Calu3 (cell line): ENCODE measurements at regions not wholly inside any gene's neighbourhood (a gene's known extent, or its start where the extent isn't known, plus 50 kb on each side); places are given as distances from the start of the nearest gene placed in this dataset.

ENCODE experiments used
- BruUV-seq: library from RNA; stranded (reverse); fragments of 400-500 nt; replicated peaks from 2 replicates; lab custom pipeline; 2021; lab: Mats Ljungman, UMichigan
- CTCF ChIA-PET: fragments of 300-600 bp; sonication (Branson Sonifier 250); formaldehyde crosslinking; loops from one replicate; lab custom pipeline; 2022; ENCODE audit warnings: antibody characterized with exemption; lab: Charles Lee
- DNase-seq: peaks from one replicate; pipeline ENCODE4 v3.0.0; 2022
- H3K27ac Mint-ChIP-seq: one replicate; pipeline ENCODE4 v1.8.0; 2022; ENCODE audit warnings: mixed read lengths; ENCODE audit not compliant: unreplicated experiment
- H3K27me3 Mint-ChIP-seq: one replicate; pipeline ENCODE4 v1.8.0; 2022; ENCODE audit warnings: mixed read lengths; ENCODE audit not compliant: unreplicated experiment
- H3K36me3 Mint-ChIP-seq: one replicate; pipeline ENCODE4 v1.8.0; 2022; ENCODE audit warnings: mild to moderate bottlenecking, moderate library complexity, mixed read lengths; ENCODE audit not compliant: insufficient read depth, unreplicated experiment
- H3K4me1 Mint-ChIP-seq: one replicate; pipeline ENCODE4 v1.8.0; 2022; ENCODE audit warnings: mild to moderate bottlenecking, low read depth, mixed read lengths; ENCODE audit not compliant: unreplicated experiment
- H3K4me3 Mint-ChIP-seq: one replicate; pipeline ENCODE4 v1.8.0; 2022; ENCODE audit warnings: mild to moderate bottlenecking, low read depth, moderate library complexity, mixed read lengths; ENCODE audit not compliant: unreplicated experiment
- H3K9me3 Mint-ChIP-seq: one replicate; pipeline ENCODE4 v1.8.0; 2022; ENCODE audit warnings: low read depth, mixed read lengths; ENCODE audit not compliant: unreplicated experiment
- CTCF ChIP-seq: fragments of 200-600 bp; IDR thresholded peaks from one replicate; pipeline ENCODE4 v1.8.0; 2022; ENCODE audit warnings: antibody characterized with exemption; ENCODE audit not compliant: unreplicated experiment
- intact Hi-C: fragments of 100-400 bp; cut with micrococcal nuclease; formaldehyde crosslinking; loops from one replicate; pipeline ENCODE4 v1.10.0; 2022; ENCODE audit not compliant: unreplicated experiment

DNA sequence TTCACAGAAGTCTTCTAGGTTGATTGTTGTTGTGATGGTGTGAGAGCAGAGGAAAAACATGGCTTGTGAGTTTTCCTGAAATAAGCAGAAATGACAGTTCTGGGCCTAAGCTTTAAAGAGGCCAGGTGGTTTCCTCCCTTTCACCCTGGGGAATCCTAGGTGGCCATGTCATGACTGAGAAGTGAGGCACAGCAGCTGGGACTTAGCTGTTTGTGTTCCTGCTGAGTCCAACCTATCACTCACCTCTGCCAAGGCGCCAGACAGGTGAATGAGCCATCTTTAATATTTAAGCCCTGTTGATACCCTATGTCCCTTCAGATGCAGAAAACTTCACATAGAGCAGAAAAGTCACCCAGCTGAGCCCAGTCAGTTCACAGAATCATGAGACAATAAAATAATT, 384.4 kb downstream of the SLC4A3 start:
- no TSS peak for BruUV-seq
- CTCF ChIA-PET, result no interaction called here
- Mint-ChIP-seq H3K4me3 (no peak overlapping the region), H3K27me3 (no peaks in the 10 kb centered on the region), H3K4me1 (no peaks in the 10 kb centered on the region), H3K9me3 (peaks cover 2% of the 10 kb centered on the region), H3K27ac (no peak overlapping the region), H3K36me3 (no peaks in the 10 kb centered on the region)
- no peak for DNase-seq
- no peak for TF ChIP-seq CTCF
- intact Hi-C loops, result no loop called here

- no peaks in the 10 kb centered on the region for H3K4me1 Mint-ChIP-seq
- no peak for DNase-seq
- no TSS peak for BruUV-seq
- no peak for TF ChIP-seq CTCF
- intact Hi-C loops, result loop anchor here (2.0 kb wide), 1 partner anchor 24 kb away; no protein-coding TSS in a partner anchor
- H3K27ac Mint-ChIP-seq, result no peak overlapping the region
- no peak overlapping the region for H3K4me3 Mint-ChIP-seq
- H3K9me3 Mint-ChIP-seq, result peaks cover 2% of the 10 kb centered on the region
- H3K27me3 Mint-ChIP-seq, result no peaks in the 10 kb centered on the region
- CTCF ChIA-PET, result interaction anchor here (0.6 kb wide), 1 partner anchor 1811 kb away, joined by 7 read pairs; no protein-coding TSS in a partner anchor
- H3K36me3 Mint-ChIP-seq, result no peaks in the 10 kb centered on the region
These were observed 387.5 kb downstream of the SLC4A3 start for GRCh38 chr2:220014961-220015360.

DNA sequence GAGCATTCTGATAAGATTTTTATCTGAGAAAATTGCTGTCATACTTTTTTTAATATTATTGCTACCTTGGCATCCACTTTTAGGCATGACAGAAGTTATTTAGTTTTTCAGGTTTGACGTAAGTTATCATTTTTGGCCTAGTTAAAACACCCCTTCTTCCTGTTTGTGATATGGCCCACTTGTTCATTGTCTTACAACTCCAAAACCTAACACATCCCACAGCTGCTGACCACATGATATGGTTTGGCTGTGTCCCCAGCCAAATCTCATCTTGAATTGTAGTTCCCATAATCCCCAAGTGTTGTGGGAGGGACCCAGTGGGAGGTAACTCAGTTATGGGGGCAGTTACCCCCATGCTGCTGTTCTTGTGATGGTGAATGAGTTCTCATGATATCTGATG, 388.1 kb downstream of the SLC4A3 start:
- H3K4me3 Mint-ChIP-seq, result no peak overlapping the region
- TF ChIP-seq CTCF, result no peak
- intact Hi-C loops, result loop anchor here (2.0 kb wide), 1 partner anchor 23 kb away; no protein-coding TSS in a partner anchor
- DNase-seq, result no peak
- no peaks in the 10 kb centered on the region for H3K36me3 Mint-ChIP-seq
- H3K27ac Mint-ChIP-seq, result no peak overlapping the region
- no peaks in the 10 kb centered on the region for H3K27me3 Mint-ChIP-seq
- BruUV-seq, result no TSS peak
- no peaks in the 10 kb centered on the region for H3K4me1 Mint-ChIP-seq
- peaks cover 2% of the 10 kb centered on the region for H3K9me3 Mint-ChIP-seq
- CTCF ChIA-PET, result no interaction called here

- no peaks in the 10 kb centered on the region for H3K4me1 Mint-ChIP-seq
- CTCF ChIA-PET, result no interaction called here
- TF ChIP-seq CTCF, result no peak
- DNase-seq, result no peak
- H3K27me3 Mint-ChIP-seq, result no peaks in the 10 kb centered on the region
- H3K4me3 Mint-ChIP-seq, result no peak overlapping the region
- intact Hi-C loops, result no loop called here
- BruUV-seq, result no TSS peak
- no peak overlapping the region for H3K27ac Mint-ChIP-seq
- H3K9me3 Mint-ChIP-seq, result peaks cover 5% of the 10 kb centered on the region
- H3K36me3 Mint-ChIP-seq, result no peaks in the 10 kb centered on the region
These were observed 397.8 kb downstream of the SLC4A3 start for GRCh38 chr2:220025207-220025606.
